Fibroblast of the conjunctiva (primary cell): ENCODE measurements at regions not wholly inside any gene's neighbourhood (a gene's known extent, or its start where the extent isn't known, plus 50 kb on each side); places are given as distances from the start of the nearest gene placed in this dataset.

ENCODE experiments used
- DNase-seq: peaks from one replicate; pipeline ENCODE4 v3.0.0-alpha.2; 2010; ENCODE audit warnings: low read depth

DNA sequence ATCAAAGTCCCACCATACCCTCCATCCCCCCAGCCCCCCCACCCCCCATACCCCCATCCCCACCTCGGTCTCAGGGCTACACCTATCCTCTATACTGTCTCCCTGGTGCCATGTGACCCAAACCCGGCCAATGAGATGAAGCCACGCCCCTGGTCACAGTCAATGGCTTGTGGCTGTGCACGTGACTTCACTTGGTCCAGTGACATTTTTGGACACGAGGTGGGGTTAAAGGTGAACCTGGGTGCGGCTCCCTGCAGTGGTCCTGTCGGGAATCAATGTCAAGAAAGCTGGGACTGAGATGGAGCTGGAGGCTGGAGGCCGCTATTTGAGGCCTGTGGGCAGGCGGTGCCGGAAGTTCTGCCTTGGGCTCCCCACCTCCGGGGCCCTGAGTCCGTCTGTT, 100.7 kb upstream of the MAP1LC3B2 start:
- DNase-seq: no peak

DNA sequence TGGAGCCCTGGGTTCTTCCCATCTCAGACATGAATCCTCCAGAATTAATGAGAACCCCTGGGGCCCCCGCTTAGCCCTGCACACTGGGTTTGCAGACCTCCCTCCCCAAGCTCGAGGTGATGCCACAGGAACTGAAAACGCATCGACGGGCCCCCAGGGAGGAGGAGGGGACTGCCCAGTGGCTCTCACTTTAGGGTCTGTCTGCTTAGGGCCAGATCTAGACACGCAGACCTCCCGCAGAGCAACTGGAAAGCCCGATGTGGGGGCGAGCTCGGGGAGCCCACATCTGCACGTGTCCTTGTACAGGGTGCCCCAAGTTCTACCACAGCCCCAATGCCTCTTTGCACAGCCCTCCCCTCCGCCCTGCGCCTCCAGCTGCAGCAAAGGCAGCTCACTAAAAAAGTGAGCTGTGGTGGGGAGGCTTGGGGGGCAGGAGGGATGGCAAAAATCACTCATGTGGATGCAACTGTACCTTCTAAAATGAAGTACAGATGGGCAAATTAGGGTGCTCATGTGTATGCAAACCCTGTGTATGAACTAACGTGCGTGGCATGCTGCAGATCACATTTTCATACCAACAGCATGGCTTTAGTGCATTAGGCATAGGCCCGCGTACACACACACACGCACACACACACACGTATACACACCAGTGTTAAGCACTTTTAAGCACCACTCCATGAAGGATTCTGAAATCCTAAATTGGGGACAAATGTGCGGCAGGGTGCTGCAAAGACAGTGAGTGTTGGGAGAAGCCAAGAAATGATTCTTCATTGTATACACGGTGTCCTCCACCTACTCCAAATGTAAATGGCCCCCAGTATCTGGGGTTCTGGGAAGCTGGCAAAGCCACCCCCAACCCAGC, 99.9 kb upstream of the MAP1LC3B2 start:
- DNase-seq: no peak

DNA sequence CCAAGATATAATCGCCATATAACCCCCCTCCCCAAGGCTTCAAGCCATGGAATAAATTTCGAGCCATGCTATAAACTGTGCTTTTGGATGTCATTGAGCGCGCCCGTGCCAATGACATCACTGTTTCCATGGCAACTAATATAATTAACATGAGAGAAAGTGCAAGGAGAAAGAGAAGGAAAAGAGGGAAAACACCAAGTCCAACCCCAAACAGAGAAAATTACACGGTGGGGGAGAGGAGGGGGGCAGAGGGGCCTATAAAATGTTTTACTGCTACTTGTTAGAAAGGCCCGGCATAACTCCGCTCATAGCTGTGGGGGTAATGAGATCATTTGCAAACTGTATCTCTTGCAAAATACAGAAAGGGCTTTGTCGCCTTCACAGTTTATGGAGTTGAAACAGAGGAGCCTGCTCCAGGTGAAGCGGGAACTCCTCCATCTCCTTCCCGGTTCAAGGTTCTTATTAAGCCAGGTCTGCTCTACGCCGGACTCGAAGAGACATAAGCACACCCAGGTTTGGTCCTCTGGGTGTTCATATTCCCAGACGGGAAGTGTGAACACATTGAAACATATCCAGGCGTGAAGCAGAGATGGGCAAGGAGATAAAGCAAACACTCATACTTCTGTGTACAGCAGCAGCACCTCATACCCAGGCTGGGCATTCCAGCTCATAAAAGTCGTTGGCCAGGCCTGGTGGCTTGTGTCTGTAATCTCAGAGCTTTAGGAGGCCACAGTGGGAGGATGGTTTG, 99.1 kb upstream of the MAP1LC3B2 start:
- no peak for DNase-seq

DNA sequence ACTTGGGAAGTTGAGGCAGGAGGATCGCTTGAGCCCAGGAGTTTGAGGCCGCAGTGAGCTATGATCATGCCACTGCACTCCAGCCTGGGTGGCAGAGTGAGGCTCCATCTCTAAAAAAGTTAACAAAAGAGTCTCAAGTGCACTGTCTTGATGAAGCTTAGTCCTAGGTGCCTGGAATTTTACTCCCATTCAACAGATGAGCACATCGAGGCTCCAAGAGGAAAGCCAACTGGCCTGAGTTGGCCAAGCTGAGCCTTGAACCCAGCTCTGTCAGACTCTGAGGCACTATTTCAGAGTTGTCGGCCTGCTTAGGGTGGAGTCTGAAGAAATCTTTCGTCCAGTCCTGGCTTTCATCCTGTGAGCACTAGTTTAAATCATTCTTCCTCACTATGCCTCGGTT, 98.1 kb upstream of the MAP1LC3B2 start:
- no peak for DNase-seq

DNA sequence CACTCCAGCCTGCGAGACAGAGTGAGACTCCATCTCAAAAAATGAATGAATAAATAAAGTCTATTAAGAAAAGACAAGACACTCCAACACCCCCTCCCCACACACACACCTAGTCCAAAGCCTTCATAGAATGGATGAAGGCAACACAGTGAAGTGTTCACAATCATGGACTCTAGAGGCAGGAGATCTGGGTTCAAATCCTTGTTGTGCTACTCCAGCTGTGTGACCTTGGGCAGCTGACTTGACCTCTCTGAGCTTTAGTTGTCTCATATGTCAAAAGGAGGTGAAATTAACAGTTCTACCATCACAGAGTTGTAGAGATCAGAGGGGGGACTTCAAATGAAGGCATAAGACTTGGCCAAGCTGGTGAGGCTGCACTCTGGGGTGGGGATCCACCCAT, 95.8 kb upstream of the MAP1LC3B2 start:
- no peak for DNase-seq

DNA sequence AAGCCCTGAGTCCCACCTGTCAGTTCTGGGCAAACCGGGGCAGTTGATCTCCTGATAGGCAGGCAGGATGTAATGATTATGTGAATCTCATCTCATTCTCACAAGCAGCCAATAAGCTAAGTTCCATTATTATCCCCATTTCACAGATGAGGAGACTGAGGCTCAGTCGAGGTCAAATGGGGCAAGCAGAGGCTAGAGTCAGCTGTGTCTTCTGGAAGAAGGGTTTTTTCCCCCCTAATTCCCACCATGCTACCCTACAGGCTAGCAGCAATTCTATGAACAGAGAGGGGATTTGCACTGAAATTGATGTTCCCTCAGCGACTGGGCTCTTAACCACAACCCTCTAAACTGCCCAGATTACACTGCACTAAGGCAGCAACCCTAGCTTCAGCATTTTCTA, 93.8 kb upstream of the MAP1LC3B2 start:
- no peak for DNase-seq

DNA sequence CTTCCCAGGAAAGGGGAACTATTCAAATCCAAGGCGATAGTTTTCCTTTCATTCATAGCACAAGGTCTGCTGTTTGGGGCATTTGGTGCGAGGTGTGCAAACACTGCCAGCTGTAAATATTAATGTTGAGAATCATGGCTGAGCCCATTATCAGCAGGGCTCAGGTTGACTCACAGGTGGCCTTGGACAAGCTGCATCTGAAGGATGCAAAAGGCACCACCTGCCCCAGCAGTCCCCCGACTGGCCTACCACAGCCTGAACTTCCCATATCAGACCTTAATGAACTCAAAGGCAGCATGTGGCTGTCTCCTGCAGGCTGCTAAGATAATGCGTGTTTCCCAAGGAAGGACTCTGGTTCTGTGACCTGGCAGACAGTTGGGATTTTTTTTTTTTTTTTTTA, 93.3 kb upstream of the MAP1LC3B2 start:
- DNase-seq: no peak

DNA sequence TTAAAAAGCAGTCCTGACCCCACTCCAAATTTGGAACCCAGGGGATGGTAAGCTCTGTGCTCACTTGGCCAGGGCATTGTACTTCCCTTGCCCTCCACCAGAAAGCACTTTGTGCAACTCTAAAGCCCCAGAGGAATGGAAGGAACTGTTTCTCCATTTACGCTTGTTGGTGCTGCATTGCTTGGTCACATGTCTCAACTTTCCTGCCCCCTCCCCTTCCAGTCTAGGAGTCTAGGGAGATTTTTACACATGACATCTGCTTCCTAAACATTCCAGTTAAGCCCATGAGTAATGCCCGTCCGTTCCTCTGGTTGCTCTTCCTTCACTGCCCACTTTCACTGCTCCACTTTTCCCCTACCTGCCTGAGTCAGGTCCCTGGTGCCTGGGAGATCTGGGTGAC, 92.6 kb upstream of the MAP1LC3B2 start:
- DNase-seq: no peak

DNA sequence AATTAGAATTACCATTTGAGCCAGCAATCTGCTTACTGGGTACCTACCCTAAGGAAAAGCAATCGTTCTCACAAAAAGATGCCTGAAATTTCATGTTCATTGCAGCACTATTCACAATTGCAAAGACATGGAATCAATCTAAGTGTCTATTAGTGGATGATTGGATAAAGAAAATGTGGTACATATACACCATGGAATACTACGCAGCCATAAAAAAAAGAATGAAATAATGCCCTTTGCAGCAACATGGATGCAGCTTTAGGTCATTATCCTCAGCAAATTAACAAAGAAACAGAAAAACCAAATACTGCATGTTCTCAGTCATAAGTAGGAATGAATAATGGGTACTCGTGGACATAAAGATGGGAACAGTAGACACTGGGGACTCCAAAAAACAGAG, 89.8 kb upstream of the MAP1LC3B2 start:
- no peak for DNase-seq

DNA sequence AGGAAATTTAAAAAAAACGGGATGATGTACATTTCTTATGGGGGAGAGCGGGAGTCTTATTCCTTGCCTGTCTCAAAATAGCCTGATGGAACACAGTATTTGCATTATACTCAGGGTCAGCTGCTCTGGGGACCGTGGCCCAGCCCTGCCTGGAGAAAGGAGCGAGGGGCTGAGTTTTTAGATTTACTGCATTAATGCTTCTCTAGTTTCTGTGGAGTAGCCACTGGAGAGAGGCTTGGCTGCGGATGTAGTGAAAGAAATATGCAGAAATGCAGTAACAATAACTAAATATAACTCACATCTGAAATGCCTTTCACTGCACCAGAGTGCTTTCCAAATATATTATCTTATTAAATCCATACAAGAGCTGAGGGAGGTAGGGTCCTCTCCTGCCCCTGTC, 87.6 kb upstream of the MAP1LC3B2 start:
- DNase-seq: no peak

DNA sequence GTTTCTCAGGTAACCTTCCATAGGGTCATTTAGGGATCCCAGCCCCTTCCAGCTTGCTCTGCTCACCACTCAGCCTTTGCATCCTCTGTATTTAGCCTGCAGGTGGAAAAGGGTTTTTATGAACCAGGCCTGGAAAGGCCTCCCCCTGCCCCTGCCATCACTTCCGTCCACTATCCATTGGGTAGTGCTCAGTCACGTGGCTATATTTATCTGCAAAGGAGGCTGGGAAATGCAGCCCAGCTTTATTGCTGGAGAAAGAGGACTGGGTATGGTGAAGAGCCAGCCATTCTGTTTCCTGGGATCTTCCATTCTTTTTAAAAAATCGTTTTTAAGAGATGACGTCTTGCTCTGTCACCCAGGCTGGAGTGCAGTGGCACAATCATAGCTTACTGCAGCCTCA, 87.0 kb upstream of the MAP1LC3B2 start:
- DNase-seq: no peak

DNA sequence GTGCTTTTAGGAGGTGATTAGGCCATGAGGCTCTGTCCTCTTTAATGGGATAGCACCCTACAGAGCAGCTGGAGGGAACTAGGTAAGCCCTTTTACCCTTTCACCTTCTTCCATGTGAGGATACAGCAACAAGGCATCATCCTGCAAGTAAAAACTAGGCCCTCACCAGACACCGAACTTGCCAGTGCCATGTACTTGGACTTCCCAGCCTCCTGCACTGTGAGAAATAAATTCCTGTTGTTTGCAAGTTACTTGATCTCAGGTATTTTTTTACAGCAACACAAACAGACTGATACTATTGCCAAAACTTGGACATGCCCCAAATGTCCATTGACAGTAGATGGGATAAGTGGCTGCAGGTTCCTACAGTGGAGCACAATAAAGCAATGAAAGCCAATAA, 85.8 kb upstream of the MAP1LC3B2 start:
- DNase-seq: no peak

DNA sequence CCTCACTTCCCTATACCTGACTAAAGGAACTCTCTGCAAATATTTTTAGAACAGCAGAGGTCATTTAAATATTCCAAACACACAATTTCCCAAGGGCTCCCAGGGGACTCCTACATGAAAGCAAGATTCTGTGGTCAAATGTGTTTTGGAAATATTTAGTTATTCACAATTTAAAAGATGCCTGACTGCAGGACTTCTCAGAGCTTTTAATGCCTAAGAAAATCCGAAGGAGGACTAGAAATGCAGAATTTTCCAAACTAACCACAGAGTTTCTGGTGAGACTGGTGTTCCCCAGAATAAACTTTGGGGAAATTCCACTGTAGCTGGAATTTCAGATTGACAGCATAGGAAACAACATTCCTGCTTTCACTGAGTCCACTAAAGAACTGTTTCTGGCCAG, 84.8 kb upstream of the MAP1LC3B2 start:
- DNase-seq: no peak

DNA sequence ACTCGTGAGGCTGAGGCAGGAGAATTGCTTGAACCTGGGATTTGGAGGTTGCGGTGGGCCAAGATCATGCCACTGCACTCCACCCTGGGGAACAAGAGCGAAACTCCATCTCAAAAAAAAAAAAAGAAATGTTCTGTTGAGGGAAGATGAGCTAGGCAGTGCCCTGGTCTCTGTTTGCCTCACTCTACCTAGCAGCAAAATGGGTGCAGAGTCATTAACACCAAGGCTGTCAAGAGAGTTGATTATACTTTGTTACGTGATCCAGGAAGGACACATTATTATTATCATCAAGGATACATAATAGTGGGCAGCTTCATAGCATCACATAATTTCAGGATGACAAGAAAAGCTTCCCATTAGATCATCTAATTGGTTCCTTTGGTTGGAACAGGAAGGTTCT, 84.3 kb upstream of the MAP1LC3B2 start:
- no peak for DNase-seq

DNA sequence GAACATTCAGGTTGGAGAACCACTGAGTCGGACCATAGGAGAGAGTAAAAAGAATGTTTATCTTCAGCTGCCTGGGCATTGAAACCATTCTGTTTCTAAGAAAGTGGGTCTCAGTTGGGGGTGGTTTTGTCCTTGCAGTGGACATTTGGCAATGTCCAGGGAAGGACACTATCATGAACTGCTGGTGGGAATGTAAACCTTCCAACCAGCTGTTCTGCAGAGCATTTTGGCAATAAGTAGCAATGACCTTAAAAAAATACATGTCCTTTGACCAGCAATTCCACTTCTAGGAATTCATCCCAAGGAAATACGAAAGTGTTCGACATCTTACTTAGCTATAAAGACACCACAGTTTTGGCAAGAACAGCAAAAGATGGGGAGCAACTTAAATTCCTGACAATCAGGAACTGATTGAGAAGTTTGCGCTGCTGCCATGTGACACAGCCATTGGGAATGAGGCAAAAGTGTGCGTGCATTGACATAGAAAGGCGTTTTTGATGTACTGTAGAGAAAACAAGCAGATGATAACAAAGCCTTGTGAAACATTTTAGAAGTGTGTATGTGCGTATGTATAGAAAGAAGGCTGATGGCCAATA, 82.9 kb upstream of the MAP1LC3B2 start:
- no peak for DNase-seq

DNA sequence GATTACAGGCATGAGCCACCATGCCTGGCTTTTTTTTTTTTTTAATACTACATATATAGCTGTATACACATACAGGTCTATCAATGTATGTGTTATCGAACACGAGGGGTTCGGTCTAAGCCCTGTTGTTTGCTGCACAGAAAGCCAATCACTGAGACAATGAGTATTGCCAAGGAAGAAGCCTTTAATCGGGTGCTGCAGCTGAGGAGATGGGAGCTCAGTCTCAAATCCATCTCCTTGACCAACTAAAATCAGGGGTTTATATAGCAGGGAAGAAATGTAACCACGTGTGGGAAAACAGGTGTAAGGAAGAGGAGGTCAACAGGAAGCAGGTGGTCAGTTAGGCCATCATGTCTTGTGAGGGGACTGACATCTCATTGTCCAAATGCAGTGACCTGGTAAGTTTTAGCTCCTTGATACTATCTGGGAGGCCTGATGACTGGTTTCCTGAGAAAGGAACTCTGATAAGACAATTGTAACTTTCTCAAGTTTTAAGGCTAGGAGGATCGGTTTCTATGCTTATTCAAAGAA, 80.9 kb upstream of the MAP1LC3B2 start:
- no peak for DNase-seq

DNA sequence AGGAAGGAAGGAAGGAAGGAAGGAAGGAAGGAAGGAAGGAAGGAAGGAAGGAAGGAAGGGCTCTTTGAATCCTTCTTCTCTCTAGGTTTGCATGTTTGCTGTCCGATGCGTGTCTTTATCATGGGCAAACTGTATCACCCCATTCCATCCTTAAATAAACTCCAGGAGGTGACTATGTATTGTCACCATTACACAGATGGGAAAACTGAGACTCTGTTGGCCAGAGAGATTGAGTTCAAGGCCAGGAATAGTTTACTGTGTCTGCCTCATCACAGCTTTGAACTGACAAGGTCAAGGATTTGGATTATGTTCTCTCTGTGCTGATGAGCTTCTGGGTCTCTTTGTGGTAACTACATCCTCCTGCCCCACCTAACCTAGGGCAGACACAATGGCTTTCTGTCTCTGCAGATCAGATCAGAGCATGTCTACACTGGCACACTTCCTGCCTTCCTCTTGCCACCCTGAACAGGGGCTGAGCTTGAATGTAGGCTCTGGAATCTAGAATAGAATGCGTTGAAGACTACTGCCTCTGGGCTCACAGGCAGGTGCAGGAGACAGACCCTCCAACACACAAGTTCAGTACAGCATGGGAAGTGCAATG, 78.9 kb upstream of the MAP1LC3B2 start:
- DNase-seq: no peak

DNA sequence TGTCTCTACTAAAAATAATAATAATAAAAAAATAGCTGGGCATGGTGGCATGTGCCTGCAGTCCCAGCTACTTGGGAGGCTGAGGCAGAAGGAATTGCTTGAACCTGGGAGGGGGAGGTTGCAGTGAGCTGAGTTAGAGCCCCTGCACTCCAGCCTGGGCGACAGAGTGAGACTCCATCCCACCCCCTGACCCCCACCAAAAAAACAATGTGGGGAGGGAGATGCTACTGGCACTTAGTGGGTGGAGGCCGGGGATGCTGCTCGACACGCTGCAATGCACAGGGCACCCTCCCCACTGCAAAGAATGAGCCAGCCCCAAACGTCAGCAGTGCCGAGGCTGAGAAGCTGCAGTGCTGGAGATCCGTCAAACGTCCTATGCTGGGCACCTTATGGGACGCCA, 77.5 kb upstream of the MAP1LC3B2 start:
- DNase-seq: no peak

DNA sequence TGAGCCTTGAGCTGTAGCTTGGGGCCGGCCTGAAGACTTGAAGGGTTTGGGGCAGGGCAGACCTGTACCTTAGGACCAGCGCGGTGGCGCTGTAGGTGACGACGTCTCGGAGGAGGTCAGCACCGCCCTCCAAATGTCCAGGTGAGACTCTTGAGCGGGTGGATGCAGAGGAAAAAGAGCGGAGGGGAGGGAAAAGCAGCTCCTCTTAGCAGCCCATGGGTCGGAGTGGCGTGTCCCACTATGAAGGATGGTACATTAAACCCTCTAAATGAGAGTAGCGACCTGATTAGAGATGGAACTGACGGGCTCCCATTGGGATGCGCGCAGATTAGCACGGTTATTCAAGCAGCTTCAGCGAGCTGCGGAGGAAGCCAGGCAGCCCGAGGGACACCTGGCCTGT, 77.0 kb upstream of the MAP1LC3B2 start:
- no peak for DNase-seq

DNA sequence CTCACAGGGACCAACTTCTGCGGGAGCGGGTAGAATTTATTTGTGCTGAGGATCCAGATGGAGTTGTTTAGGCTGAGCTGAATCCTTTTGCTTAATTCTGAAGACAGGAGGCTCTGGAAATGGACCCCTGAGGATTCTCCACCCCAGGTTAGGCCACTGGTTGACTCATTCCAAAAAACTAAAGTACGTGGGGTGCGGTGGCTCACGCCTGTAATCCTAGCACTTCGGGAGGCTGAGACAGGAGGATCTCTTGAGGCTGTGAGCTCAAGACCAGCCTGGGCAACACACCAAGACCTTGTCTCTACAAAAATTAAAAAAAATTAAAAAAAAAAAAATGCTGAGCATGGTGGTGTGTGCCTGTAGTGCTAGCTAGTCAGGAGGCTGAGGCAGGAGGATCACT, 76.3 kb upstream of the MAP1LC3B2 start:
- no peak for DNase-seq

DNA sequence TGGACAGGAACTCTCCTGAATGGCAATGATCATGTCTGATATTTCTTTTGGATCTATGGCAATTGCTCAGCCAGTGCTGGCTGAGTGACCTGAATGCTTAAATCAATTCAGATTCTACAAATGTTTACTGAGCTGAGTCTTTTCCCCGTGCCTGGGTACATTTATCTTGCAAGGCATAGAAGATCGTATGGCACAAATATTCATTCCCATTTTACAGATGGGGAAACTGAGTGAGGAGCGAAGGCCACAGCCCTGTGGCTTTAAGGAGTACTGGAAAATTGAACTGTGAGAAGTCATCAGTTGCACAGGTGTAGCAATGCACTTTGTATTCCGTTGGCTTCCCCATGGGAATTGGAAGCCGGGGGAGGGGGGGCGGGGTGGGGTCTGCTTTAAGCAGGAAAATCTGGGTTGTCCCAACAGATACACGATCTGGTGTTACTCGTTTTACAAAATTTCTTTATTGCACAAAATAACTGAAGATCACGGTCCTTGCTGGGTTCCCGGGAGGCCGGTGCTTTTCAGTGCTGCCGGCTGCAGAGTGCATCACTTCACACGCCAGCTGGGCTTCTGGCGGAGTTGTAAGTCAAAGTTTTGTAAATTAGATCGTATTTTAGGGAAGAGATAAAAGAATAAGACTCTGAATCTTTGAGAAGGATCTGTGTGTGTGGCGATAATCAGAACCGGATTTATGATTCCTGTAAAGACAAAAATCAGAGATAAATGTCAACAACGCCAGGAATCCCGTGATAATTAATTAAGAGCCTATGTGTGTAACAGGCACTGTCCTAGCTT, 75.0 kb upstream of the MAP1LC3B2 start:
- no peak for DNase-seq

DNA sequence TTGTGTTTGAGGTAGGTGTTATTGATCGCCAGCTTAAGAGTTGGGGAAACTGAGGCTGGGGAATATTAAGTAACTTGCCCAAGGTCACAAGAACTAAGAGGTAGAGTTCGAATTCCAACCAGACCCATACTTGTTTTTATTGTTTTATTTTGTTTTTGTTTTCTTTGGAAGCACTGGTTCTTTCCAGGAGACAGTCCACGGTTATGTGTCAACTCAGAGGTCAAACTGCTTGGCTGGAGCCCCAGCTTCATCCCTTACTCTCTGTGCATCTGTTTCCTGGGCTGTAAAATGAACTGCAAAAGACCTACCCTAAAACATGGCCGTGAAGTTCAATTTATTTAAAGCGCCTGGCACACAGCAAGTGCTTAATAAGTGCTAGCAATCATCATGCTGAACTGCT, 74.4 kb upstream of the MAP1LC3B2 start:
- no peak for DNase-seq
